T-cell (primary cell): ENCODE measurements at regions not wholly inside any gene's neighbourhood (a gene's known extent, or its start where the extent isn't known, plus 50 kb on each side); places are given as distances from the start of the nearest gene placed in this dataset.
"Not testable (repeated sequence)": the region's sequence is repeated elsewhere in the genome, so short reads cannot be mapped to it uniquely, and the experiment has no call there.

ENCODE experiments used
- ATAC-seq, 4 experiments: fragments of 200-7000 bp in 3 of 4; fragments of 150-1000 bp in 1 of 4; cut with Tn5 transposase; replicated peaks in 1 of 4; 1 replicate in 3 of 4; 2 replicates in 1 of 4; pipeline ENCODE4 v1.10.0; 2021; ENCODE audit warnings: moderate library complexity in 3 of 4, mild to moderate bottlenecking in 2 of 4, moderate number of reproducible peaks in 1 of 4
- CTCF ChIA-PET, 2 donors: fragments of 300-600 bp; sonication (Branson Sonifier 250); formaldehyde crosslinking; loops; one replicate each; lab custom pipeline; 2022; ENCODE audit warnings: antibody characterized with exemption in 2 of 2; lab: Charles Lee
- POLR2A ChIA-PET, 2 donors: fragments of 300-600 bp; sonication (Branson Sonifier 250); formaldehyde crosslinking; loops; one replicate each; lab custom pipeline; 2022; ENCODE audit warnings: antibody characterized with exemption in 2 of 2; lab: Charles Lee
- DNase-seq, 35 experiments: peaks; one replicate each; pipeline versions ENCODE4 v3.0.0 to v3.0.0-alpha.2; 2013 to 2023
- H3K27ac ChIP-seq: one replicate; pipeline ENCODE4 v1.5.1; 2013; ENCODE audit warnings: low read length
- H3K27me3 ChIP-seq, 2 experiments: replicated peaks in 1 of 2; 1 replicate in 1 of 2; 2 replicates in 1 of 2; pipeline versions ENCODE4 v1.6.1 to v1.7.0; 2013; ENCODE audit warnings: low read length in 1 of 2, mixed read lengths in 1 of 2; ENCODE audit not compliant: control insufficient read depth in 2 of 2, insufficient read depth in 2 of 2; ENCODE audit errors: extremely low read depth in 1 of 2
- H3K36me3 ChIP-seq, 2 donors: 1 replicate in 1 of 2; 2 replicates in 1 of 2; pipeline versions ENCODE4 v1.6.1 to v1.7.0; 2013; ENCODE audit warnings: low read length in 1 of 2; ENCODE audit not compliant: control insufficient read depth in 2 of 2, insufficient read depth in 1 of 2; ENCODE audit errors: extremely low read depth in 1 of 2
- H3K4me1 ChIP-seq, 2 experiments: 1 replicate in 1 of 2; 2 replicates in 1 of 2; pipeline versions ENCODE4 v1.6.1 to v1.7.0; 2013; ENCODE audit warnings: low read length in 2 of 2, mixed read lengths in 1 of 2; ENCODE audit not compliant: insufficient read depth in 2 of 2, control insufficient read depth in 1 of 2; ENCODE audit errors: extremely low read depth in 1 of 2
- H3K4me3 ChIP-seq, 2 donors: 1 replicate in 1 of 2; 2 replicates in 1 of 2; pipeline versions ENCODE4 v1.5.1 to v1.7.0; 2013; ENCODE audit warnings: mild to moderate bottlenecking in 2 of 2, low read length in 1 of 2, moderate library complexity in 1 of 2; ENCODE audit not compliant: control insufficient read depth in 1 of 2; ENCODE audit errors: extremely low read depth in 1 of 2
- H3K9me3 ChIP-seq: 2 replicates; pipeline ENCODE4 v1.7.0; 2013
- H3K27ac Mint-ChIP-seq, 2 donors: one replicate each; pipeline ENCODE4 v1.8.0; 2020 to 2021; ENCODE audit warnings: mild to moderate bottlenecking in 2 of 2, mixed read lengths in 2 of 2
- H3K27me3 Mint-ChIP-seq, 2 donors: one replicate each; pipeline ENCODE4 v1.8.0; 2021 to 2022; ENCODE audit warnings: mixed read lengths in 2 of 2
- H3K36me3 Mint-ChIP-seq: one replicate; pipeline ENCODE4 v1.8.0; 2021; ENCODE audit warnings: mixed read lengths
- H3K4me1 Mint-ChIP-seq, 3 donors: one replicate each; pipeline ENCODE4 v1.8.0; 2020 to 2022; ENCODE audit warnings: mixed read lengths in 3 of 3, mild to moderate bottlenecking in 1 of 3
- H3K4me3 Mint-ChIP-seq, 3 donors: one replicate each; pipeline ENCODE4 v1.8.0; 2020 to 2022; ENCODE audit warnings: mild to moderate bottlenecking in 3 of 3, mixed read lengths in 3 of 3, moderate library complexity in 3 of 3
- H3K9me3 Mint-ChIP-seq, 3 donors: one replicate each; pipeline ENCODE4 v1.8.0; 2020 to 2022; ENCODE audit warnings: mixed read lengths in 3 of 3
- WGBS: methylation state at CpG from one replicate; pipeline ENCODE4 v1.1.5; 2013; ENCODE audit warnings: missing lambda C conversion rate; ENCODE audit not compliant: insufficient coverage; 5-methylcytosine and 5-hydroxymethylcytosine counted together

GRCh38 chr7:76716551-76716950 is 89.5 kb upstream of the POMZP3 start:
- H3K27me3 ChIP-seq, H3K4me3 Mint-ChIP-seq, CTCF ChIA-PET, H3K27me3 Mint-ChIP-seq, H3K4me3 ChIP-seq, H3K27ac ChIP-seq, H3K4me1 ChIP-seq, H3K36me3 Mint-ChIP-seq, H3K27ac Mint-ChIP-seq, H3K36me3 ChIP-seq, H3K4me1 Mint-ChIP-seq, H3K9me3 ChIP-seq, DNase-seq, ATAC-seq, POLR2A ChIA-PET: not testable (repeated sequence)
- WGBS: no CpG with 5 or more reads among the region's 4 CpGs
- H3K9me3 Mint-ChIP-seq: peaks cover 6 to 12% (median 11%) of the 10 kb centered on the region in 3 donors

- H3K27ac Mint-ChIP-seq, H3K27ac ChIP-seq, H3K27me3 ChIP-seq, POLR2A ChIA-PET, H3K4me3 ChIP-seq, H3K36me3 Mint-ChIP-seq, H3K36me3 ChIP-seq, H3K4me3 Mint-ChIP-seq, H3K27me3 Mint-ChIP-seq, H3K4me1 ChIP-seq, DNase-seq, H3K9me3 ChIP-seq, CTCF ChIA-PET, H3K4me1 Mint-ChIP-seq, ATAC-seq: not testable (repeated sequence)
- peaks cover 6 to 12% (median 11%) of the 10 kb centered on the region in 3 donors for H3K9me3 Mint-ChIP-seq
- no CpG with 5 or more reads among the region's 3 CpGs for WGBS
These were observed 85.8 kb upstream of the POMZP3 start for GRCh38 chr7:76712926-76713325.

GRCh38 chr7:76711648-76712047 is 84.6 kb upstream of the POMZP3 start:
- H3K36me3 ChIP-seq, H3K4me3 Mint-ChIP-seq, ATAC-seq, POLR2A ChIA-PET, H3K36me3 Mint-ChIP-seq, H3K4me1 Mint-ChIP-seq, CTCF ChIA-PET, H3K4me1 ChIP-seq, H3K4me3 ChIP-seq, H3K27ac ChIP-seq, DNase-seq, H3K27me3 ChIP-seq, H3K9me3 ChIP-seq, H3K27ac Mint-ChIP-seq: not testable (repeated sequence)
- Mint-ChIP-seq H3K27me3 (peaks cover 5 to 10% of the 10 kb centered on the region in 2 donors), H3K9me3 (peaks cover 6 to 13% (median 8%) of the 10 kb centered on the region in 3 donors)
- WGBS: no CpG with 5 or more reads among the region's 2 CpGs

GRCh38 chr7:76709703-76710102 is 82.6 kb upstream of the POMZP3 start:
- H3K9me3 Mint-ChIP-seq, H3K4me1 Mint-ChIP-seq, CTCF ChIA-PET, H3K27me3 ChIP-seq, ATAC-seq, H3K36me3 Mint-ChIP-seq, H3K36me3 ChIP-seq, H3K27ac ChIP-seq, DNase-seq, H3K4me3 Mint-ChIP-seq, H3K9me3 ChIP-seq, H3K27ac Mint-ChIP-seq, POLR2A ChIA-PET, H3K4me3 ChIP-seq, H3K4me1 ChIP-seq: not testable (repeated sequence)
- H3K27me3 Mint-ChIP-seq: peaks cover 5 to 10% of the 10 kb centered on the region in 2 donors
- WGBS: no CpG with 5 or more reads among the region's 1 CpG

- H3K4me1 Mint-ChIP-seq, POLR2A ChIA-PET, H3K27me3 Mint-ChIP-seq, H3K4me3 ChIP-seq, H3K27ac ChIP-seq, H3K9me3 Mint-ChIP-seq, H3K27ac Mint-ChIP-seq, H3K4me1 ChIP-seq, H3K36me3 Mint-ChIP-seq, H3K4me3 Mint-ChIP-seq, H3K9me3 ChIP-seq, CTCF ChIA-PET, H3K36me3 ChIP-seq, DNase-seq, H3K27me3 ChIP-seq, ATAC-seq: not testable (repeated sequence)
- WGBS: no CpG with 5 or more reads among the region's 2 CpGs
These were observed 81.4 kb upstream of the POMZP3 start for GRCh38 chr7:76708446-76708845.

GRCh38 chr7:76703815-76704214 is 76.7 kb upstream of the POMZP3 start:
- ATAC-seq, POLR2A ChIA-PET, H3K4me3 ChIP-seq, H3K9me3 Mint-ChIP-seq, H3K27me3 ChIP-seq, H3K9me3 ChIP-seq, DNase-seq, H3K27ac Mint-ChIP-seq, H3K27me3 Mint-ChIP-seq, CTCF ChIA-PET, H3K4me3 Mint-ChIP-seq, H3K36me3 Mint-ChIP-seq, H3K27ac ChIP-seq, H3K4me1 Mint-ChIP-seq, H3K36me3 ChIP-seq, H3K4me1 ChIP-seq: not testable (repeated sequence)

GRCh38 chr7:76686277-76686676 is 59.2 kb upstream of the POMZP3 start:
- H3K36me3 ChIP-seq, H3K4me1 ChIP-seq, H3K4me1 Mint-ChIP-seq, H3K27ac ChIP-seq, POLR2A ChIA-PET, DNase-seq, H3K36me3 Mint-ChIP-seq, H3K27me3 ChIP-seq, H3K4me3 ChIP-seq, H3K4me3 Mint-ChIP-seq, ATAC-seq, H3K27ac Mint-ChIP-seq, H3K9me3 ChIP-seq, CTCF ChIA-PET, H3K9me3 Mint-ChIP-seq, H3K27me3 Mint-ChIP-seq: not testable (repeated sequence)
- WGBS: no CpG with 5 or more reads among the region's 3 CpGs
